EL (cell line): ENCODE measurements at regions not wholly inside any gene's neighbourhood (a gene's known extent, or its start where the extent isn't known, plus 50 kb on each side); places are given as distances from the start of the nearest gene placed in this dataset.

Source experiments
- DNase-seq: peaks from one replicate; pipeline ENCODE4 v3.0.0-alpha.2; 2016

DNA sequence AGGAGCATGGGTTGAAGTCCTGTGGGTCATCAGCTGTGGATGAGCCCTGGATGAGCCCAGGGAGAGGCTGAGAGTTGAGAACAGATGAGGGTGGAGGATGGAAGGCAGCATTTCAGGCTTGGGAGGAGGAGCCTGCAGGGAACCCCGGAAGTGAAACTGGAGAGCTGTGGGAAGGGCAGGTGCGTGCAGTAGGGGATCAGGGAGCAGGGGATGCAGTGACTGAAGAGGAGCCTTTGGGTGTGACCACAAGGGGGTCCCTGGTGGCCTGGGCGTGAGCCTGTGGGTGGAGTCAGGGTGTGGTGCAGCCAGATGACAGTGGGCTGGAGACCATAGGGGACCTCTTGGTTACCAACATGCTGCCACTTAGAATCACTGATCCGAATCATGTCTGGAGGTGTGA lies 115.5 kb downstream of the PAPOLA start:
- no peak for DNase-seq

DNA sequence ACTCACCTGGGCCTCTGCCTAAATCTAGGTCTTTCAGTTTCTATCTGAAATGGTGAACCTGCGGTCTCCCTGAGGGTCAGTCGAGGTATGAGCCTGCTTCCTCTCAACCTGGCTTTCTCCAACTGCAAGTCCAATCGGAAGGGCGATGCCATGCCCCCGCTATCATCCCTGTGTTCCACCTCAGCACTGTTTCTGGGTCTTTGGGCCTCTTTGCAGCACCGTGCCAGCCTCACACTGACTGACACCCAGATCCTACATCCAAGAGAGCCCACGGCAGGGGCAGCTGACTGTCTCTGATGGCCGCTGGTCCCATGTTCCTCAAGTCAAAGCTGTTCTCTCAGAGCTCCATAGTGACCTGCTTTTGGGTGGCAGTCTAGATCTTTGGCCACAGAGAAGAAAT lies 120.7 kb downstream of the PAPOLA start:
- DNase-seq: no peak

- no peak for DNase-seq
These were observed 121.7 kb downstream of the PAPOLA start for GRCh38 chr14:96623676-96624484.

DNA sequence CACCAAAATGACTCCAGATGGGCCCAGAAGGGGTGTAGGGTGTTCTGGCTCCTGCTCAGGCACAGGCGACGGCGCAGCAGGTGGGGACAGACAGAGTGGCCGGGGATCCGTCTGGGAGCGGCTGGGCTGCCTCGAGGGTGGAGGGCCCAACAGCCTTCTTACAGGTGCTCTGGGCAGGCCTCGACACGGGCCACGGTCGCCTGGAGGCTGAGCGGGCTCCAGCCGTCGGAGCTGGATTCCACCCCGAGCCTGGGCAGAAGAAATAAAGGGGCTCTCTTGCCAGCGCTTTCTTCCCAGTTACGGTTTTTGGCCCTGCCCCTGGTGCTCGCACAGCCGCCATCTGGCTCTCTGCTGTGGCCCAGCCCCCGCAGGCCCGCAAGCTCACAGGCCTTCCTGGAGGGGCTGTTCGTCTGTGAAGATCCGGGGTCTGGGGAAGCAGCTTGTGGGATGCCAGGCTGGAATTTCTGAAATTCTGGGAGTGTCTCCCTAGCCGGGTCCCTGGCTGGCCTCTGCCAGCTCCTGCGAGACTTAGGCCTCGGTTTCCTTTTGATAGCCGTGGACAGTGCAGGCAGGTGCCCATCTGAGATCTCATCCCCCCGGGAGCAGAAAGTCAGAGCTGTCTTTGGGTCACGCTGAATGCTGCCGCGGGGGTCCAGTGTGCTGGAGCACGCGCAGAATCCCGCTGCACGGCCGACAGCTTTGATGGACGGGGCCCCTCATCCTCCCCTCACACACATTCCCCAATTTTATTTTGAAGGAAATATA lies 122.7 kb downstream of the PAPOLA start:
- no peak for DNase-seq

GRCh38 chr14:96625426-96625985 lies 123.3 kb downstream of the PAPOLA start:
- DNase-seq: no peak

DNA sequence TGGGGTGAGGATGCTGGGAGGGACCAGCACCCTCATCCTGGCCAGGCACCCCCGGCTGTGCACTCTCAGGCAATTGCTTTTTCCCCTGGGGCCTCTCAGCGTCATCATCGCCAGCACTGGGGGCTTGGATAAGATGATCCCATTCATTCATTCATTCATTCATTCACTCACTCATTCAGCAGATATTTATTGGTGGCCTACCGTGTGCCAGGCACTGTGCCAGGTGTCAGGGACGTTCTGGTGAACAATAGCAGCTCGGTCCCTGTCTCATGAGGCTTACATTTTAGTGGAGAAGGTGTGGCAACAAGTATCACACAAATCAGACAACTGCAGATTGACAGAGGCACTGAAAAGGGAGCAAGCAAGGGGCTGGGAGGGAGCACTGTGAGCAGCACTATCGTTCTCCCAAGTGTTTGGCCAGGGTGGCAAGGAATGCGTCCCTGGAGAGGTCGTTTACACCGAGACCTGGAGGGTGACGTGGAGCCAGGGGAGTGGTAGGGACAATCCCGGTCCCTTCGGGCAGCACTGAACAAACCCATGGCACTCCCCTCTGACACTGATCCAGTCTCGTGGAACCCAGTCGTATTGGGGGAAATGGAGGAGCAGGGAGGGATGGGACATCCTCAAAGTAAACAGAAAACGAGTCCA lies 124.1 kb downstream of the PAPOLA start:
- DNase-seq: no peak

- no peak for DNase-seq
These were observed 124.7 kb downstream of the PAPOLA start for GRCh38 chr14:96626916-96627315.

DNA sequence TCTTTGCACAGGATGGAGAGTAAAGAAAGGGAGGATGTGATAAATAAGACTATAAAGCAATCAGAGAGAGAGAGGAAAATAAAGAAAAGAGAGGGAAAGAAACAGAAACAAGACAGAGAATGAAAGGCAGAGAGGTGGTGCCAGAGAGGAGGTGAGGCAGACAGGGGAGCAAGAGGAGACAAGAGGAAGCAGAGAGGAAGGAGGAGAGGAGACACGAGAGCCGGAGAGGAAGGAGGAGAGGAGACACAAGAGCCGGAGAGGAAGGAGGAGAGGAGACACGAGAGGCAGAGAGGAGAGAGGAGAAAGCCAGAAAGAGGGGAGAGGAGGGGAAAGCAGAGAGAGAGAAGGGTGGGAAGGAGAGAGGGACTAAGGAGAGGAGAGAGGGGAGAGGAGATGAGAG lies 125.2 kb downstream of the PAPOLA start:
- no peak for DNase-seq

DNA sequence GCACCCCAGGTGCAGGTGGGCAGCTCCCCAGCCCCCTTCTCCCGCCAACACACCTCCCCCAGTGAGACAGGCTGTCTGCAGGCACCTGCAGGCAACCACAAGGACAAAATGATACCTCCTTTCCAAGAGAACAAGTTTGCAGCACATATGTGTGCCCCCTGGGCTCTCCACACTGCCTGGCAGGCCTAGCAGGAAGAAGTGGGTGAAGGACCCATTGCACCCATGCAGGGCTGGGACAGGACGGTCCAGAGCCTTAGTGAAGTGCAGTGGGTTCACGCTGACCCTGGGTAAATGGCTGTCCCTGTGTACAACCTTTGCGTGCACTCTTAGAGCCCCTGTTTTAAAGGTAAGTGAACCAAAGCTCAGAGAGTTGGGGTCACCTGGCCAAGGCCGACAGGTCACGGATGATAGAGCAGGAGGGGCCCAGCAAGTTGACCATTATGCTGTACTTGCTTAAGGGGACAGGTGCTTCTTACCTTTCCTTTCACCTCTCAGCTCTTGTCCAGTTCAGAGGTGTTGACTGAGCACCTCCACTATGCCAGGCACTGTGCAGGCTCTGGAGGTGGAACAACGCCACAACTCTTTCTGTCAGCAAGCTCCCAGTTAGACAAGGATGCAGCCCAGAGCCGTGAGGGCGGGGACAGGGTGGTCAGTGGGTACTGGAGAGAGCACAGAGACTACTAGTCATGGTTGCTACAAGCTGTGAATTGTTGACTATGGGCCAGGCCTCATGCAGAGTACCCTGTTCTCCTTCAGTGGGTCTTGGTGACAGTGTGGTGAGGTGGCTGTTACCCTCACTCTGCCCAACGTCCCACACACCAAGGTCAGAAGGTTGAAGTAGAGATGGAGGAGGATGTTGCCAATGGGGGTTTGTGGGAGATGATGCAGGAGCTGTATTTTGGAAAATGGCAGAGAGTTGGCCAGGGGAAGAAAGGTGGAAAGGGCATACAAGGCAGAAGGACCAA lies 125.9 kb downstream of the PAPOLA start:
- DNase-seq: no peak

- no peak for DNase-seq
These were observed 126.9 kb downstream of the PAPOLA start for GRCh38 chr14:96629082-96629481.

DNA sequence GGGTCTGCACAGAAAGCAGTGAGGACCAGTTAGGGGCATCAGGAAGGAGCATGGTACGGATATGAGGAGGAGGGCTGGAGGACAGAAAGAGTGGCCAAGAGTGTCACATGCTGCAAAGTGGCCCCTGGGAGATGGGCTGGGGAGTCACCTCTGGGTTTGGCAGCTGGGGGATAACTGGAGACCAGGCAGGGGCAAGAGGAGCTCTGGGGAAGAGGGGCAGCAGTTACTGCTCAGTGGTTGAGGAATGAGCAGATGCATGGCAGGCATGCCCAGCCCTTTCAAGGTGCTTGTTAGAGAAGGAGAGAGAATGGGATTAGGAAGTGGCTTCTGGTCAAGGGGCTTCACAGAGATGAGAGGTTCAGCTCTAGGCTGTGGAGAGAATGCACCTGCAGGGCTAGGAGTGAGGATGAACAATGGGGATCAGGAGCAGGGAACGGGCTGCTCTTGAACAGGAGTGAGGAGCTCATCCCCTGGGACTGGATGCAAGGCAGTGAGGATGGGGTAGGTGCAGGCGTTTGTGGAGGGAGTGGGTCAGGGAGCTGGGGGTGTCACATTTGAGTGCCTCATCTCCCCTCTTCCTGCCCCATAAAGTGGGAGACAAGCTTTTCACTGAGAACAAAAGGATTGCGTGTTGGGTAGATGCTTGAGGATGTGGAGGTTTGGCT lies 127.5 kb downstream of the PAPOLA start:
- no peak for DNase-seq

DNA sequence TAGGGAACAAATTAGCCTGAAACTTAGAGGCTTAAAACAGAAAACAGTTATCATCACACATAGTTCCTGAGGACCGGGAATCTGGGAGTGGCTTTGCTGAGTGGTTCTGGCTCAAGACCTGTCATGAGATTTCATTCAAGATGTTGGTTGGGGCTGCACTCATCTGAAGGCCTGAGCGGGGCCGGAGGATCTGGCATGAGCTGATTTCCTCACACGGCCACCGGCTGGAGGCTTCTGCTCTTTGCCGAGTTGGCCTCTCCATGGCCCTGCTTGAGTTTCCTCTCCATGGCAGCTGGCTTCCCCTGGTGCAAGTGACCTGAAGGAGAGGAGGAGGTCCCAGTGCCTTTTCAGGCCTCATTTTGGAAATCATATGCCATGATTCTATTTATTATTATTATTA lies 128.1 kb downstream of the PAPOLA start:
- no peak for DNase-seq

DNA sequence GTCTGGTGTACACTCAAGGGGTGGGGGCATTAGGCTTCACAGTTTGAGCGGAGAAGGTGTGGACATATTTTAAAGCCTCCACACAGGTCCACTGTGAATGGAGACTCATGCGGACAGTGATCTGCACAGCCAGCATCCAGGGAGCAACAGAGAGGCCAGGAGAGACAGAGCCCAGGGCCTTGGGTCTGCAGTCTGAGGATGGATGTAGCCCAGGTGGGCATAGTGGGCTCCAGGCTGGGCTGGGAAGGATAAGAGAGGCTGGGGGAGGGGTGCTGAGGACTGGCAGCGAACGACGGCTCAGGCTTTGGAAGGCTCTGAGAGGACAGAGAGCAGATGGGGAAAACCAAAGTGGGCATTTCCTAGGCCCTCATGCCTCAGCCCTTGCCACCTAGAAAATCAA lies 128.8 kb downstream of the PAPOLA start:
- DNase-seq: no peak

DNA sequence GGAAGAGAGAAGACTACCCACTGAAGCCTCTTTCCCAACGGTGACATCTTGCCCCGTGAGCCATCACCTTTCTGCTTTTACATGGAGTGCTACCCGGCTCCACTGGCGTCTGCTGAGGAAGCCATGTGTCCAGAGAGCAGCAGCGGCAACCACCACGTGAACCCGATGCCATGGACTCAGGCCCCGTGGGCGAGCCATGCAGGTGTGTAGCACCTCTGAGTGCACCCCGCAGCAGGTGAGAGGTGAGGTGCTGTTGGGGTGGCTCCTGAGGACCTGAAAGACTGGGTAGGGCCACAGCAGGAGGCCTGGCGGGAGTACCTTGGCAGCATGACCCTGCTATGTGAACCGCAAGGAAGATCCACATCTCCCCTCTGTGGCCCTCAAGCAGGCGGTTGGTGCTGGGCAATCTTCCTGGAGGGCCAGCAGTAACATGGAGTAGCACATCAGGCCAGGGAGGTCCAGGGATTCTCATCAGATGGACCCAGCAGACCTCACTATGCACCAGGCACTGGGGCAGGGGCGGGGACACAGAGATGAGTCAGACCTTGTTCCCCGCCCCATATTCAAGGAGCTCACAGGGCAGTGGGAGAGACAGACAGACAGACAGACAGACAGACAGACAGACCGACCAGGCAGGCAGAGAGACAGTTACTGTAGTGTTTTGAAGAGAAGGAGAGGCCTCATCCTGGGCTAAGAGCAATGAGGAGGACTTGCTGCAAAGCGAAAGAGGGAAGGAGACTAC lies 129.6 kb downstream of the PAPOLA start:
- DNase-seq: no peak

DNA sequence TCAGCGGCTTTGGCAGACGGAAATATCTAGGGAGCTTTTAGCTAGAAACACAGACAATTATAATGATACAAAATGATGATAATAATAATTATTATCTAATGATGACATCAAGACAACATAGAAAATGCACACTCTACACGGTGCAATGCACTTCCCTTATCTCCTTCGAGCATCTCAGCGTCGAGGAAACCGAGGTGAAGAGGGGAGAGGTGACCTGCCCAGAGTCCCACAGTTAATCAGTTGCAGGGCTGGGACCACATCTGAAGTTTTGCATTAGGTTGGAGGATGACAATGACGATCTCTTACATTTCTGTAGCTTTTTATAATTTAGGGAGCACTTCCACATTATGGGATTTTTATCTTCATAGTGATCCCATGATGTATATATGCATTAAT lies 130.2 kb downstream of the PAPOLA start:
- DNase-seq: no peak

- DNase-seq: no peak
These were observed 130.9 kb downstream of the PAPOLA start for GRCh38 chr14:96633096-96633495.

- no peak for DNase-seq
These were observed 132.3 kb downstream of the PAPOLA start for GRCh38 chr14:96634481-96634880.

GRCh38 chr14:96634896-96635295 lies 132.7 kb downstream of the PAPOLA start:
- no peak for DNase-seq

DNA sequence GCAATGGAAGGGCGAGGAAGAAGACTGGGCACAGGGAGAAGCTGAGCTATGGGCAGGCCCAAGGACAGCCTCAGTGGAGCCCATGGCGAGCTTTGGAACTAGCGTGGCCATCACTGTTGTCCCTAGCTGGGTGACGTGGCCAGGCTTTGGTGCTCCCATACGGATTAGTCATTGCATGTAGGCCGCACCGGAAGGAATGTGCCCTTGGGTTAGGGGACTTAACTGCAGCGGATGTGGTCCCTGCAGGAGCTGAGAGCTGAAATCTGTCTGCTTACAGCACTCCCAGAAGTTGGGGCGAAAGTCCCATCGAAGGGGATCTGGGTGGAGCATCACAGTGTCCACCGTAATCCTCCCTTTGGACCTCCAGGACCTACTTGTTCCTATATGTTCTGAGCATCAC lies 133.7 kb downstream of the PAPOLA start:
- DNase-seq: peak; percentile 46

GRCh38 chr14:96637521-96637920 lies 135.3 kb downstream of the PAPOLA start:
- no peak for DNase-seq
